IPS-NIHi7 (cell line): ENCODE measurements at regions not wholly inside any gene's neighbourhood (a gene's known extent, or its start where the extent isn't known, plus 50 kb on each side); places are given as distances from the start of the nearest gene placed in this dataset.
A peak's percentile ranks its signal among the peaks of the same experiment; 100 is the strongest.

Experiments used
- DNase-seq: peaks from one replicate; pipeline ENCODE4 v3.0.0; 2012; ENCODE audit warnings: mixed read lengths; ENCODE audit errors: extremely low spot score

DNA sequence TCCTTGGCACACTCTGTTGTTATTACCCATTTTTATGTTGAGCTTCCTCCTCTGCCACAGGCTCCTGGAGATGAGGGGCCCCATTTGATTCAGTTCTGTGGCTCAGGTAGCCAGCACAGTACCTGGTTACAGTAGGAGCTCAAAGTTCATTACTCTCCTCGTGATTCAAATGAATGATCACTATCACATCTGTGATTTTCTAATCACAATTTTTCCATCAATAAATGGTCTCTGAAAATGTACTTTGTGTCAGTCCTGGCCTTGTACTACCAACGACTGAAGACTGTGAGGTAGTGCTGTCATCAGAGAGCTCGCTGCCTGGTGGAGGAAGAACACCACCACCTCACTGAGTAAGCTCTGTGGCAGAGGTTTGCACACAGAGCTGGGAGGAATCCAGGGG, 106.8 kb upstream of the JUN start:
- DNase-seq = no peak

DNA sequence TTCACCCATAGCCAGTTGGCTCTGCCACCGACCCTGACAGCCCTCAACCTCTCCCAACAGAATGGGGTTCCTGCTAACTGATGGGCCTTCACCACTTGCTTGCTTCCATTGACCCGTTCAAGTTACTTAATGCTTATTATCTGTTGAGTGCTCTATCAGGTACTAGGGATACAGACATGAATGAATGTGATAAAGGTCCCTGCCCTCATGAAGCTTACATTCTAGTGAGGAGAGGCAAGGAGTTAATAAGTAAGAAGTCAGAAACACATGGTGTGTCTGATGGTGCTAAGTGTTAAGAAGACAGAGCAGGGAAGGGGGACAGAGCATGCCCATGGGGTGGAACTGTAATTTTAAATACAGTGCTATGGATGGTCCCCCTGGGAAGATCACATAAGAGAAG, 107.5 kb upstream of the JUN start:
- no peak for DNase-seq

DNA sequence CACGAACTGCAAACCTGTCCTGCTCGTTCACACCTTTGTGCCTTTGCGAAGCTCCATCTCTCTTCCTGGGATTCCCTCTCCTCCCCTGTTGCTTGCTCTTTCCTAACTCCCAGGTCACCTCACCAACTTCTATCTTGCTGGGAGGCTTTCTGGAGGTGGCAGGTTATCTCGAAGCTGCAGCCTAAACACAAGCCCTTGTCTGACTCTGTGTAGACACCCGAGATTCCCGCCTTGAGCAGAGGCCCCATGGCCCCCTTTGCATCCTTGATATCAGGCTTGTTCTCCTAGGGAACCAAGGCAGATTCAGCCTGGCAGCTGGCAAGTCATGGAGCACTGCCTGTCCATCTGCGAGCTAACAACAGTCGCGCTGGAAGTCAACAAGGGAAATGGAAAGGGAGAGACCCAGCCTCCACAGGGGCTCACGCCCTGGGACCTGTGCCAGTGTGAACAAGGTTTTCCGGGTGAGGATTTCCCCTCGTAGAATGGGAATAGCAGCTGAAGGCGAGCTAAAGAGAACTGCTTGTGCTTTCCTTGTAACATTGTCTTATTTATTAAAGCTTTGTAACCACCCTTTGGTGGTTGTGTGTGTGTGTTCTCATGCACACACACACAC, 109.5 kb upstream of the JUN start:
- no peak for DNase-seq

DNA sequence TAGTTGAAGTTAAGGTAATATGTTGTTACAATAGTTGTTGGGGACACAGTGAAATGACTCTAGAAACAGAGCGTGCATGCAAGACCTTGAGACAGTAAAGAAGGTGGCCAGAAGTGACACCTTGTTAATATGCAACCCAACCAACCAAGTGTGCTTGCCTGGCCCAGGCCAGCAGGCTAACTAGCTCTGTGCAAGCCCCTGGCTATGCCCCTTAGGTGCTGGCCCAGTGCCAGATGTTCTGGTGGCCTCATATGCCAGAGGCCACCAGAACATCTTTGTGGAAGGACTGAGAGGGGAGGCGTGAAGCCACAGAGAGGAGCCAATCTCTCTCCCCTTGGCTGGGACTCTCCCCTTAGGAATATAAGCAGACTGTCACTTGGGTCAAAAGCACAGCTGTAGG, 111.2 kb upstream of the JUN start:
- no peak for DNase-seq

DNA sequence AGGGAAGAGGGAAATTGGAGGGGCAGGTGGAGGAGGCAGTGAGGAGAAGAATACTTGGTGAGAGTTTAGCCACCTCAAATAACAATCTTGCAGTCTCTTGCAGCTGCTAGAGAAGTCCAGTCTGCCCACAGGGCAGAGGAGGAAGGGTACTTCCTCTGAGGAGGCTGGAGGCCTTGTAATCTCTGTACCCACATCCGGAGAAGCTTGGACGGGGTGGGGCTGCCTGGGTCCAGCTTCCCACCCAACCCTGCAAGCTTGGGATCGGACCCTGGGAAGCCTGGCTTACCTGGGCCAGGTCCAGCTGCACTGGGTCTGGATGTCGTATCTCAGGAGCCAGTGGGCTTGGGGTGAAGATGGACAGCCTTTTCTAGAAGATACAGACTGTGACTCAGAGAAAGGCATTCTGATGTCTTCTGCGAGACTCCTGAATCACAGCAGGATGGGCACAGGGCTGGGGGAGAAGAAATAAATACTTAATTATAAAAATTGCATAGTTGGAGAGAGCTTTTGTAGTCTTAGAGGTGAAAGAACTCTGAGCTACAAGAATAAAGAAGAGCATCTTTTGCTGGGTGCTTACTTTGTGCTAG, 111.8 kb upstream of the JUN start:
- DNase-seq = no peak

DNA sequence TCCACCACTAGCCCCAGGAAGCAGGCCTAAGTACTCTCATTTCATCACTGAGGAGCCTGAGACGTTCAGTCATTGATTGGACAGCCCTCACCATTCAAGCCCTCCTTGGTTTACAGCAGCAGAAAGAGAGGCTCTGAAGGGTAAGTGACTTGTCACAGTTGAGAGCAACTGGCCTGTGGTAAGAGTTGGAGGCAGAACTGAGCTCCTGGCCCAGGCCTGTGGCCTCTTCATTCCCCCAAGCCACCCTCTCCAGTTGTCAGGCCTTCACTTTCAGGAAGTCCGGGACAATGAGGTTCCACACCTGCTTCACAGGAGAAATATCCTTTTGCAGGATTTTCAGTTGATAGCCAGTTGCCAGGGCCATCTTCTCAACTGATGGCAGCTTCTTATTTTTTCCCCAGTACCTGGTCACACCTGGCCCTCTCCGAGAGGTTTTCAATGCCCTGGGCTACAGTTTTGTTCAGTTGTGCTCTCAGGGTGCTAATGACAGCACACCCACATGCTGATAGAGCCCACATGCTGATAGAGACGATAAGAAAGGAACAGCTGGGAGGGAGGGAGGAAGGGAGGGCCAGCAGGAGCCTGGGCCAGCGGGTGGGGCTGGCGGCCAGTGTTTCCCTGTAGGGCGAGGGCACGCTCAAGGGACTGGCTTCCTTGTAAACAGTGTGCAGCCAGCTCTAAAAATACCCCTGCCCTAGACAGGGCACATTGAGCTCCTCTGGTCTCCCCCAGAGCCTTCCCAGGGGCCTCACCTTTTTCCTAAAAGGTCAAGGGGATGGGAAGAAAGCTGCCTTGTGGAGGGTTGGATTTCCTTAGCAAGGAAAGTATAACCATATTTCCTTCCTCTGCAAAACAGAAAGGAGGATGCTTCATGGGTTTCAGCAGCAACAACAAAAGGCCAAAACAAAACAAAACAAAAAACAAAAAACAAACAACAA, 112.7 kb upstream of the JUN start:
- peak; percentile 61 for DNase-seq

DNA sequence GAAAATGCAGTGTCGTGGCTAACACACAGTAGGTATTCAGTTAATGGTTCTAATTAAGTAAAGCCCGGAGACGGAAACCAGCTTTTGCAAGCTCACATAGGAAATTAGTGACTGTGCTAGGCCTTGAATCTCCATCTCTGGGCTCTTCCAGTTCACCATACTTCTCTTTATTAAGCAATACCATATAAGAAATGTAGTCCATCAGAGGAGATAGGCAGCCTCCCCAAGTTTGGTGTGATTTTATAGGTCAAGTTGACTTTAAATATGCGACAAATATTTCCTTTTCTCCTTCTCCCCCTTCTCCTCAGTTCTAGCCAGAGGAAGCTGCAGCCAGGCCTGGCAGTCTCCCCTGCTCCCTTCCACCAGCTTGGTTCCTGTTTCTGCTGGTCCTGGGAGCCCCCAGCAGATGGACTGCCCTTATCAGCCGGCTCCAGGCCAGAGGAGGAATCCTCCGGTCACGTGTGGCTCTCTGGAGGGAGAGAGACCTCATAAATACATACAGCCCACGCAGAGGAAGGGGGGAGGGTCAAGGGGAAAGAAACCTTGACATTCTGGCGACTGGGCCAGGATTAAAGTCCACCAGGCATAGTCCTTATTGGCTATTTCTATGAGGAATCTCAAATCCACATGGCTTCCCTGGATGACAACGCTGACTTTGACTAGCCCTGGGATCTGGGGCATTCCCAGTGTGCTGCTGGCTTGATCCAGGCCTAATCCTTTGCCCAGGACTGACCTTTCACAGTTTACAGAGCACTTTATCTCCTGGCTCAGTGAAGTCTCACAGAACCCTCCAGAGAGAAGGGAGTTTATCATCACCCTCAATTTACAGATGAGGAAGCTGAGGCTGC, 115.1 kb upstream of the JUN start:
- DNase-seq = peak; percentile 58

DNA sequence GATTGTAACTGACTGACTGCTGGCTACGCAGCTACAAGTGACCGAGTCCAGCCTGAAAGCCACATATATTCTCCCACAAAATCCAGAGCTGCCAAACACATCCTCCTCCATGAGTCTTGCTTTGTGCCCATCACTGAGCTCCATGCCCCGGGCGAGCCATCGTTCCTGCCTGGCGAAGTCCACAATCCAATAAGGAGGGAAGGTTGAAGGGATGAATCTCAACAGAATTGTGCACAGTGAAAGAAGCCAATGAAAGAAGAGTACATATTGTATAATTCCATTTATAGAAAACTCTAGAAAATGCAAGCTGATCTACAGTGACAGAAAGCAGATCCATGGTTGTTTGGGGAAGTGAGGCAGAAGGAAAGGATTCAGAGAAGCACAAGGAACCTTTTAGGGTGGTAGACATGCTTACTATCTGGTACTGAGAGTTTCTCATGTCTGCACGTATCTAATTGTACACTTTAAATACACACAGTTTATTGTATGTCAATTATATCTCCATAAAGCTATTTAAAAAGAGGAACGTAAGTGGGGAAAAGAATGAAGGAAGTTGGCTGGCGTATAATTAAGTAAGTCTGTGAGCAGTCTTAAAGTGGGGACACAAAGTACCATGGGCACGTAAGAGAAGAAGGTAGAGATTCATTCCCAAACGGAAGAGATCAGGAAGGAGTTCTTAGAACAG, 115.9 kb upstream of the JUN start:
- no peak for DNase-seq

DNA sequence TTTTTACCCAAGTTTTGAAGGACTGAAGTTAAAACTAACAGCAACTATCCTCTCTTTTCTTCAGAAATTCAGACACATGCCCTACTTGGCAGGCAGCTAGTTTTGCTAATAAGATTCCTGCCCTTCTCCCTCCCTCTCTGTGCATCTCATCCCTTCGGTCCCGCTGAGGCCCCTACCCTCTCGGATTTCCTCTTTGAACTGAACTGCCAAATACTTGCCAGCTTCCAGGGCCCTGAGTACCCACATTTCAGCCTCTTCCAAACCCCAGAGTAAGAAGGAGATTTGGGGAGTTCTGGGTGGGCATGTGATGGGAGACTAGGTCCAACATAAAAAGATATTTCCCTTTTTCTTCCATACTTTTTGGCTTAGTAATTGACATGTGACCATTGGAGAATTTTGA, 116.5 kb upstream of the JUN start:
- DNase-seq = no peak

DNA sequence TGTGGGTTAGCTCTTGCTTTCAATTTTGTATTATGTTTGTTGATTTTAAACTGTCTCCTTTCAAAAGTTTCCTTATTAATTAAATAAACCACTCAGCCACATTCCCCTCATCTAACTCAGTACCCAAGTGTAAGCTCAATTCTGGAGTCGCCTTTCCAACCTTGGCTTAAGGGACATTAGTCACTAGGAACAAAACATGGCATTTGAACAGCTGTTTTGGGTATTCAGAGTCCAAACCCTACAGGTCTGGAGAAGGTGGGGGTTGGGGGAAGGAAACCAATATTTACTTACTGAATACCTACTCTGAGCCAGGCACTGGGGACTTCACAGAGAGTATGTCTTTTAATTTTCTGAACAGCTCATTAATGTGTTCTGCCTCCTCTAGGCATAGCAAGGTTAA, 117.2 kb upstream of the JUN start:
- DNase-seq = no peak

DNA sequence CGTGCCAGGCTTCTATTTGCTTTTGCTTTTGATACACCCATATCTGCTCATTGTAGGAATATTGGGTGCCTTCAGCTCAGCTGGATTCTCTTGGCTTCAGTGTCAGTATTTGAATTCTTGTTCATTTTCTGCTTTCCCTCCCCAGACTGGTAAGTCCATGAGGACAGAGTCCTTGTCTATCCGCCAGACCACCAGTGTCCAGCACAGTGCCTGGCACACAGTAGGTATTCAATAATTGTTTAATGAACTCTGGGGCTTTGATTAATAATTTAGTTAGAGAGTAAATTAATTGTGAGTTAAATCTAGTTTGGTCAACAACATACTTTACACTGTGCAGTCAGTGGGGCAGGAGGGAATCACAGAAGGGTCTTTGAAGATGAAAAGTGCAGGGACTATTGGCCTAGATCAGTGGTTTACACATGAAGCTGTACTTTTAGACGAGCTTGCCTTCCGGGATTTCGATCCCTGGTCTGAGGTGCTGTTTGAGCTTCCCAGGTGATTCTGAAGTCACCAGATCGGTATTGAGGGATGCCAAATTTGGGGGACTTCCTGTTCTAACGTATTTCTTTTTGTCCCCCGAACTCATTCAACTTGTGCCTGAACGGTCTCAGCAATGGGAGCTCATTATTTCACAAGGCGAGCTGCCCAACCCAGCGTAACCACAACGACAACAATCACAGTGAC, 119.1 kb upstream of the JUN start:
- DNase-seq = no peak

DNA sequence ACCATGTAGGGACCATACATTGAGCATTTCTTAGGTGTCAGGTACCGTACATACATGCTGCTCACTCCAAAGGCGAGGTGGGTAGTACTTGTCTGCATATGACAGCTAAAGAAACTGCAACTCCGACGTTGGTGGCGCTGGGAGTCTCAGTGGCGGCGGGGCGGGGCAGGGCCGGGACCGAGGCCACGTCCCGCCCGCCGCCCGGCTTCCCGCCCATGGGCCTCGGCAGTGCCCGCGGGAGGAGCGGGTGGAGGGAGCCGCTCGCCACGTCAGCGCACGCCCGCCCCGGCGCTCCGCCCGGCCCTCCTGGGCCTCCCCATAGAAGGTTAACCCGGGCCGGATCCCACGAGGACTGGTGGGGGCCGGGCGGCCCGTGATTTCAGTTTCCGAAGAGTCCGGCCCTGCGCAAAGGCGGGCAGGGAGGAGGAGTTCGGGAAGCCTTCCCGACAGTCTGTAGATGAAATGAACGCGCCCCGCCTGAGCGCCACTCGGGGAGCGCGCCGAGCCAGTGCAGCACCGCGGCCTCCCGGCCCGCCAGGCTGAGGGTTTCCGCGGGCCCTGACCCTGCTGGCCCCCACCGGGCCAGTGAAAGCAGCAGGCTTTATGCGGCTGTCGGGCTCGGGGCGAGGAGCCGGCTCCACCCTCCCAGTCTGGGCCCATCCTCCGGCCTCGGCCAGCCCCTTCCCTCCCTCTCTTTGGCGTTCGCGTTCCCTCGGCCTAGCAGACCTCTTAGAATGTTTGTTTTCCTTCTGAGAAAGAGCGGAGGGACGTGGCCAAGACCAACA, 119.9 kb upstream of the JUN start:
- DNase-seq = peak; percentile 79

DNA sequence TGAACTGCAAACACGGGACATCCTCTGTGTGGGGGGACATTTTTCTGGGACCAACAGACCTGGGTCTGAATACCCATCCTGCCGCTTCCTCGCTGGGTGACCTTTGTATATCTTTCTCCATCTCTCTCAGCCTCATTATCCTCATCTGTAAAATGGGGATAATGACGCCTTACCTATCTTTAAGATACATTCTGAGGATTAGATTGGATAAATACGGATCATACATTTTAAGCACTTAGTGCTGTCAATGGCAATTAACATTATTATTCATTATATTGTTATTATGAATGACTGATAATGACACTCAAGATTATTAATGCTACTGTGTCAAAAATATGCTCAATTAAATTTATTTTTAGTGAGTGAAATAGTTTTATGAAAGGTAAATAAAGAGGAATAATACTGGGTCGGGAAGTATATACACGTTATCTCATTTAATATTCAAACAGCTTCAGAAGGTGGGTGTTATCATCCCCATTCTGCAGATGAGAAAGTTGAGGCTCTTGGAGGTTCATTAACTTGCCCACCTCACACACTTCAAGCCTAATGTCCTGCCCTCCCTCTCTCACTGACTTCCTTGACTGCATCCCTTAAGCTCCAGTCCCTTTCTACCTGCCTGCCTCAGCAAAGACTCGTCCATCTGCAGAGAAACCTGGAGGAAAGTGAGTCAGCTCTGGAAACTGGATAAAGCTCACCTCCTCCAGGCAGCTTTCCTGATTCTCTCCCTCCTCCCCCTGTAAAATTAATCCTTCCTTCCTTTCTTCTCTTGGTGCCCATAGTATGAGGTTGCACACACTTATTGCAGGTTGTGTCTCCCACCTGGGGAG, 120.7 kb upstream of the JUN start:
- no peak for DNase-seq

DNA sequence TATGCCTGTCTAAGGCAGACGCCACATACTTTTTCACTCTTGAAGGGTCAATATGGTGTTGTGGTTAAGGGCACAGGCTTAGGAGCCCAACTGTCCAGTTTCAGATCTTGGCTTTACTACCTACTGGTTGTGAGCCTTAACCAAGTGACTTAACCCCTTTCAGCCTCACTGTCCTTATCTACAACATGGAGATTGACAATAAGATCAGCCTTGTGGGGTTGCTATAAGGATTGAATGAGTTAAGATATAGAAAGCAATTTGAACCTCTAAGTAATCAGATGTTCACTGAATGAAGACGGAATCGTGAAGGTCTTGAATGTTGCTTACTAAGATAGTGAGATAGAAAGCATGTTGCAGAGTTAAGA, 121.3 kb upstream of the JUN start:
- DNase-seq = no peak

DNA sequence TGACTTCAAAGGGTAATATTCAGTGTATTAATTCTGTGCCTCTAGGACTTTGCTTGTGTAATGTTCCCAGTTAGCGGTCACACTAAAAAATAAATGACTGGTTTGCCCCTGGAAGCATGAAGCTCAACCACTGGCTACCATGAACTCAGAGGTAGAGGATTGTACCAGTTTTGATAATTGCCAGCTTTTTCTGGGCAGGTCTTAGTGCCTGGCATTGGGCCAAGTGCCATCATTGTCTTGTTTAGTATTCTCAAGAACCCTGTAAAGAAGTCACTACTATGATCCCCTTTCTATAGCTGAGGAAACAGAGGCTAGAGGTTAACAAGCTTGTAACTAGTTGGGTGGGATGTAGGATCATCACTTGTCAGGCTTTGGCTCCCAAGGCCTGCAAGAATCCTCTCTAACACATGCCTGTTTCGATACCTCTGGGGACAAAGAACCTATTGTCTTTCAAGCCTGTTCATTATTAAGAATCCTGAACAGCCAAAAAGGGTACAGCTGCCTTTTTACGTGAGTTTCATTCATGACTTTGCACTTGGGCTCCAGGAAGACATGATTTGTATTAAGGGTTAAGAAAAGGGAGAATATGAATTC, 121.9 kb upstream of the JUN start:
- no peak for DNase-seq

DNA sequence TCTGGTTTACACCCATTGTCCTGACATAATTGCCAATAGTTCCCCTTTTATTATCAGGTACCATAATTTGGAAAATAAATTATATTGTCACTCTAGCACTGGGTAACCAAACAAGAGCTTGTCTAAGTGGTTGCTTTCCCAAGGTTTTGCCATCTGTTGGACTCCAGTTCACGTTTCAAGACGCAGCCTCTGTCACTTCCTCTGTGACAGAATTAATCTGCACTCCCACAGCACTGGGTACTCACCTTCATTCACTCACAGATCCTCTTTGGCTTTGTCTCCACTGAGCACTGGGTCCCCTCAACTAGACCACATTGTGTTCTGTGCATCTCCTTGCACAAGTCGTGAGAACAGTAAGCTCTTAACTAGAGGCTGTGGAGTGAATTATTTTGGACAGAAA, 123.6 kb upstream of the JUN start:
- no peak for DNase-seq

DNA sequence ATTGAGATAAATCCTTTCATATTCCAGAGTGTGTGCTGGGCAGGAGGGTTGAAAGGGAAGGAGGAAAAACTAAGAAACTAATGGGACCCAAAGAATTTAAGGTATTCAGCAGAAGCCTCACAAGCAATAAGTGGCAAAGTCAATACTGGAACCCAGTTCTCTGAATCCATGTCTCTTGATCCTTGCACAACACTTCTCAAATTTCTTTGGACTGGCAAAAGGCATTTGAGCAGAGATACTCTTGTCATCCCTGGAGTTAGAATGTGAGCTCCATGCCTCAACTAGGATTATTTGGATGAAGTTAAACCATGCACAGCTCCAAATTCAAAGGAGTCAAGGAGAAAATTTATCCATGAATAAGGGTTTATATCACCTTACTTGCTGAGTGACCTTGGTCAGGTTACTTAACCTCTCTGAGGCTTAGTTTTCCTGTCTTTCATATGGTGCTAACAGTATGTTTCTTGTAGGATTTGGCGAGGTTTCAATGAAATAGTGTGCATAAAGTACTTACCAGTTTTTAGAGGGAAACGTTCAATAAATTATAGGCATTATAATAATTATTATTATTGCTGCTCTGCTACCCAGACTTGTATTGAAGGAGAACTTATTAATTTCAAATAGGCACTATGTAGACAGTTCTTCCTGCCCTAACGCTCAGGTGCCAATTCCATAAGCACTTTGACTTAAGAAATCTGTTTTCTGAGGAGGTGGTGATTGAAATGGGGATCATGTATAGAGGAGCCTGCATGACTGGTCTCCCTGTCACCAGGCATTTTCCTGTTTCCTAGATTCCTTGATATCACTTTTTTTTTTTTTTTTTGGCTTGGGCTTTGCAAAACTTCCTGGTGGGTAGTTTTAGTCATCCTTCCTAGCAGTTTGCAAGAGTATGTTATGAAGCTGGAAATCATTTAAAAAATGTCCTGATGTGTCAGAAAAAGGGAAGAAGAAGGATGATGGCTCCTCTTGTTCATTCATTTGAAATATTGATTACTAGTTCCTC, 125.0 kb upstream of the JUN start:
- DNase-seq = no peak
